Right forelimb (tissue), 1 donor: ENCODE measurements at regions not wholly inside any gene's neighbourhood (a gene's known extent, or its start where the extent isn't known, plus 50 kb on each side); places are given as distances from the start of the nearest gene placed in this dataset.
"Not testable (repeated sequence)": the region's sequence is repeated elsewhere in the genome, so short reads cannot be mapped to it uniquely, and the experiment has no call there.

Experiments
- DNase-seq: peaks from one replicate; pipeline ENCODE4 v3.0.0-alpha.2; 2018

GRCh38 chr5:174900240-174900865 is 176.0 kb downstream of the MSX2 start:
- no peak for DNase-seq

GRCh38 chr5:174897281-174897950 is 173.0 kb downstream of the MSX2 start:
- DNase-seq, result no peak

GRCh38 chr5:174895360-174895759 is 171.0 kb downstream of the MSX2 start:
- no peak for DNase-seq

GRCh38 chr5:174892742-174893141 is 168.4 kb downstream of the MSX2 start:
- DNase-seq, result no peak

- not testable (repeated sequence) for DNase-seq
These were observed 156.2 kb downstream of the MSX2 start for GRCh38 chr5:174880412-174881200.

- no peak for DNase-seq
These were observed 153.6 kb downstream of the MSX2 start for GRCh38 chr5:174877987-174878386.

- no peak for DNase-seq
These were observed 147.9 kb downstream of the MSX2 start for GRCh38 chr5:174872271-174872670.

GRCh38 chr5:174852143-174852542 is 127.8 kb downstream of the MSX2 start:
- DNase-seq, result no peak

- DNase-seq, result no peak
These were observed 126.3 kb downstream of the MSX2 start for GRCh38 chr5:174850565-174851169.

- no peak for DNase-seq
These were observed 125.0 kb downstream of the MSX2 start for GRCh38 chr5:174849426-174849825.

GRCh38 chr5:174844971-174845370 is 120.6 kb downstream of the MSX2 start:
- no peak for DNase-seq

- peak; percentile 52 for DNase-seq
These were observed 119.2 kb downstream of the MSX2 start for GRCh38 chr5:174843263-174844250.

- no peak for DNase-seq
These were observed 116.1 kb downstream of the MSX2 start for GRCh38 chr5:174840435-174840834.

- no peak for DNase-seq
These were observed 114.8 kb downstream of the MSX2 start for GRCh38 chr5:174839196-174839595.

- no peak for DNase-seq
These were observed 113.8 kb downstream of the MSX2 start for GRCh38 chr5:174837919-174838902.

GRCh38 chr5:174834081-174834480 is 109.7 kb downstream of the MSX2 start:
- no peak for DNase-seq

- no peak for DNase-seq
These were observed 108.4 kb downstream of the MSX2 start for GRCh38 chr5:174832811-174833210.

GRCh38 chr5:174832025-174832424 is 107.6 kb downstream of the MSX2 start:
- DNase-seq, result no peak

- DNase-seq, result no peak
These were observed 106.8 kb downstream of the MSX2 start for GRCh38 chr5:174831031-174831660.

GRCh38 chr5:174829511-174829864 is 105.1 kb downstream of the MSX2 start:
- DNase-seq, result no peak
